Parathyroid adenoma (tissue), 2 donors: ENCODE measurements at regions not wholly inside any gene's neighbourhood (a gene's known extent, or its start where the extent isn't known, plus 50 kb on each side); places are given as distances from the start of the nearest gene placed in this dataset.

Experiments
- H2AFZ ChIP-seq: fragments of 300-600 bp; sonication (generic); one replicate; pipeline ENCODE4 v1.7.0; 2017; ENCODE audit warnings: antibody characterized with exemption, mild to moderate bottlenecking
- H3K27ac ChIP-seq: fragments of 300-600 bp; sonication (generic); one replicate; pipeline ENCODE4 v1.7.0; 2017
- H3K27me3 ChIP-seq: fragments of 300-600 bp; sonication (generic); one replicate; pipeline ENCODE4 v1.7.0; 2017; ENCODE audit warnings: low read length; ENCODE audit not compliant: control insufficient read depth, insufficient read depth
- H3K36me3 ChIP-seq: fragments of 300-600 bp; sonication (generic); one replicate; pipeline ENCODE4 v1.7.0; 2017; ENCODE audit warnings: low read length; ENCODE audit not compliant: control insufficient read depth, insufficient read depth
- H3K4me1 ChIP-seq: fragments of 300-600 bp; sonication (generic); one replicate; pipeline ENCODE4 v1.7.0; 2017; ENCODE audit warnings: control low read depth
- H3K4me2 ChIP-seq: fragments of 300-600 bp; sonication (generic); one replicate; pipeline ENCODE4 v1.7.0; 2017; ENCODE audit warnings: low read length
- H3K4me3 ChIP-seq: fragments of 300-600 bp; sonication (generic); one replicate; pipeline ENCODE4 v1.7.0; 2017; ENCODE audit warnings: low read depth, low read length
- H3K79me2 ChIP-seq: fragments of 300-600 bp; sonication (generic); one replicate; pipeline ENCODE4 v1.7.0; 2017; ENCODE audit warnings: control low read depth
- H3K9ac ChIP-seq: fragments of 300-600 bp; sonication (generic); one replicate; pipeline ENCODE4 v1.7.0; 2017; ENCODE audit warnings: mild to moderate bottlenecking
- H3K9me3 ChIP-seq: fragments of 300-600 bp; sonication (generic); one replicate; pipeline ENCODE4 v1.7.0; 2017; ENCODE audit warnings: low read length; ENCODE audit not compliant: control insufficient read depth
- TF ChIP-seq, protein P1 (sequence below): fragments of 300-600 bp; sonication (generic); IDR thresholded peaks from one replicate; pipeline ENCODE4 v1.7.0; 2017; ENCODE audit warnings: antibody characterized with exemption, mild to moderate bottlenecking
- donor health status: primary hyperparathyroidism.

DNA sequence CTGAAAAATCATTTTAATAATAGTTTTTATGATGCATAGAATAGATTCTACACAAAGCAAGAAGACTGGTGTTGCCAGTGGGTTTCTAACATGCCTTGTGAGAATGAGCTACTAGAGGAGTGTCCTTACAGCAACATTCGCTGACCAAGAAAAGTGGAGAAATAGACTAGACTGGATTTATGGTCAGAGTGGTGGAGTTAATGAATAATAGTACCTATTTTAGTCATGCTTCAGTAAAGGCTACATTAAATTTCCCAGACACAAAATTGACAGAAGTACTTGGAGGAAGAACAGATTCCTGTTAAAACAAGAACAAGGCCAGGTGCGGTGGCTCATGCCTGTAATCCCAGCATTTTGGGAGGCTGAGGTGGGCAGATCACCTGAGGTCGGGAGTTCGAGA is 539.2 kb downstream of the ETS1 start:
- H3K9ac ChIP-seq, result no peak overlapping the region
- no peaks in the 10 kb centered on the region for H3K79me2 ChIP-seq
- no peak overlapping the region for H3K4me2 ChIP-seq
- no peaks in the 10 kb centered on the region for H3K27me3 ChIP-seq
- no peak overlapping the region for H2AFZ ChIP-seq
- no peaks in the 10 kb centered on the region for H3K9me3 ChIP-seq
- no peaks in the 10 kb centered on the region for H3K4me1 ChIP-seq
- TF ChIP-seq, protein P1, sequence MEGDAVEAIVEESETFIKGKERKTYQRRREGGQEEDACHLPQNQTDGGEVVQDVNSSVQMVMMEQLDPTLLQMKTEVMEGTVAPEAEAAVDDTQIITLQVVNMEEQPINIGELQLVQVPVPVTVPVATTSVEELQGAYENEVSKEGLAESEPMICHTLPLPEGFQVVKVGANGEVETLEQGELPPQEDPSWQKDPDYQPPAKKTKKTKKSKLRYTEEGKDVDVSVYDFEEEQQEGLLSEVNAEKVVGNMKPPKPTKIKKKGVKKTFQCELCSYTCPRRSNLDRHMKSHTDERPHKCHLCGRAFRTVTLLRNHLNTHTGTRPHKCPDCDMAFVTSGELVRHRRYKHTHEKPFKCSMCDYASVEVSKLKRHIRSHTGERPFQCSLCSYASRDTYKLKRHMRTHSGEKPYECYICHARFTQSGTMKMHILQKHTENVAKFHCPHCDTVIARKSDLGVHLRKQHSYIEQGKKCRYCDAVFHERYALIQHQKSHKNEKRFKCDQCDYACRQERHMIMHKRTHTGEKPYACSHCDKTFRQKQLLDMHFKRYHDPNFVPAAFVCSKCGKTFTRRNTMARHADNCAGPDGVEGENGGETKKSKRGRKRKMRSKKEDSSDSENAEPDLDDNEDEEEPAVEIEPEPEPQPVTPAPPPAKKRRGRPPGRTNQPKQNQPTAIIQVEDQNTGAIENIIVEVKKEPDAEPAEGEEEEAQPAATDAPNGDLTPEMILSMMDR, result no peak
- H3K36me3 ChIP-seq, result no peaks in the 10 kb centered on the region
- no peak overlapping the region for H3K27ac ChIP-seq
- H3K4me3 ChIP-seq, result no peak overlapping the region

DNA sequence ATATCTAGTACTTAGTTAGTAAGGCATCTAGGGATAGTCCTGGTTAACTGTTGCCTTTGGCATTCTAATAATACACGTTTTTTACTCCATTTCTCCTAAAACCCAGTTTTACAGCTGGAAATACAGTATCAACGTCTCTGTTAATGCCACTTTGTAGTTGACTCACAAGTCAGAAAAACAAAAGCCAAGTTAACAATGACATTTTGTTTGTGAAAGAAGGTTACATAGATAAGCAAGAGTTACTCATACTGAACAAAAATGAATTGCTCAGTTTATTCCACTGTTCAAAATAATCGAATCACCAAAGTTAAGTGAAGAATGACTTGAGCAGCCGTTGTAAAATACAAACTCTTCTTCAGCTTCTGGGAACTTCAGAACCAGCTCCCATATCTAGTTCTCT is 540.3 kb downstream of the ETS1 start:
- TF ChIP-seq, protein P1, result no peak
- no peak overlapping the region for H3K4me2 ChIP-seq
- H3K36me3 ChIP-seq, result no peaks in the 10 kb centered on the region
- no peak overlapping the region for H3K27ac ChIP-seq
- no peaks in the 10 kb centered on the region for H3K4me1 ChIP-seq
- H3K9me3 ChIP-seq, result no peaks in the 10 kb centered on the region
- no peak overlapping the region for H3K9ac ChIP-seq
- no peak overlapping the region for H2AFZ ChIP-seq
- H3K4me3 ChIP-seq, result no peak overlapping the region
- H3K27me3 ChIP-seq, result no peaks in the 10 kb centered on the region
- H3K79me2 ChIP-seq, result no peaks in the 10 kb centered on the region

DNA sequence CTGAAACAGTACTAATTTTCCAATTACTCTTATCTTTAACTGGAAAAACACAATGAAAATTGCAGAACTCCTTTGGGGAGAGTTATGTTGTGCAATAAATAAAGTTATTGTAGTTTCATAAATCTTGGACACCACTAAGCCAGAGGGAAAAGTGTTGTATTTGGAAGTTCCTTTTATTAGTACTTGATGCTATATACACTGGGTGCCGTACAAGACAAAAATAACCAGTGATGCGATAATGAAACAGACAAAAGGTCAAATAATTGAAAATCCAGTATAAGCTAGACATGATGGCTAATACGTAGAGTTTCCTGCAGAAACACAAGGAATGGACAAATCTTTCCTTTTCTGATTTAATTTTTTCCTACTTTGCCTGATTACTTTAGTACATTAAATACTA is 541.1 kb downstream of the ETS1 start:
- no peak overlapping the region for H3K9ac ChIP-seq
- H3K27ac ChIP-seq, result no peak overlapping the region
- H3K27me3 ChIP-seq, result no peaks in the 10 kb centered on the region
- H3K9me3 ChIP-seq, result no peaks in the 10 kb centered on the region
- TF ChIP-seq, protein P1, result no peak
- no peak overlapping the region for H2AFZ ChIP-seq
- no peaks in the 10 kb centered on the region for H3K79me2 ChIP-seq
- H3K36me3 ChIP-seq, result no peaks in the 10 kb centered on the region
- no peak overlapping the region for H3K4me3 ChIP-seq
- no peaks in the 10 kb centered on the region for H3K4me1 ChIP-seq
- no peak overlapping the region for H3K4me2 ChIP-seq

DNA sequence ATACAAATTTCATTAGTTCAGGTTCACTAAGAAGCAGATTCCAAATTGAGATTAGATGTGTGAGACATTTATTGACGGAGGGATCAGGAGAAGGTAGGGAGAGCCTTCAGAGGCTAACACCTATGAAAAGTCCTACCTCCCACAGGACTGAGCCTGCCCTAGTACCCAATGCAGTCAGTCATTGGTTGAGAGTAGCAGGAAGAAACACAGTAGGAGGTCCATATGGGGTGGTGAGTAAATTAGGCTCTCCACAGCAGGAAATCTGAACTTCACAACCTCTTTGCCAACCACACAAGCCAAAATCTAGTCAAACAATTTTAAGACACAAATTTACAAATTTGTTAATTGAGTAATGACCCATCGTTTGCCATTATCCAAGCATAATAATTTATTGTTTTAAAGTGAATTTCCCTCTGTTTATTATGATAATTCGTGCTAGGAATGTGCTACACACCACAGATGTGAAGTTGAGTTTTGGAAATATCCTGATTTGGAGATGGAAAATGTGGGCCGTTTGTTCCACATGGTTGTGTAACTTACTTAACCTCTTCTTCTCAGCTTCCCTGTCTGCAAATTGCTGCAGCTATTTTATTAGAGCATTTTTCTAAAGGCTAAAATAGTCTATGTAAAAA is 542.1 kb downstream of the ETS1 start:
- no peaks in the 10 kb centered on the region for H3K79me2 ChIP-seq
- H3K36me3 ChIP-seq, result no peaks in the 10 kb centered on the region
- H3K27ac ChIP-seq, result no peak overlapping the region
- no peaks in the 10 kb centered on the region for H3K27me3 ChIP-seq
- H3K4me3 ChIP-seq, result no peak overlapping the region
- H2AFZ ChIP-seq, result no peak overlapping the region
- H3K9me3 ChIP-seq, result no peaks in the 10 kb centered on the region
- no peak overlapping the region for H3K9ac ChIP-seq
- H3K4me1 ChIP-seq, result no peaks in the 10 kb centered on the region
- TF ChIP-seq, protein P1, result no peak
- H3K4me2 ChIP-seq, result no peak overlapping the region

DNA sequence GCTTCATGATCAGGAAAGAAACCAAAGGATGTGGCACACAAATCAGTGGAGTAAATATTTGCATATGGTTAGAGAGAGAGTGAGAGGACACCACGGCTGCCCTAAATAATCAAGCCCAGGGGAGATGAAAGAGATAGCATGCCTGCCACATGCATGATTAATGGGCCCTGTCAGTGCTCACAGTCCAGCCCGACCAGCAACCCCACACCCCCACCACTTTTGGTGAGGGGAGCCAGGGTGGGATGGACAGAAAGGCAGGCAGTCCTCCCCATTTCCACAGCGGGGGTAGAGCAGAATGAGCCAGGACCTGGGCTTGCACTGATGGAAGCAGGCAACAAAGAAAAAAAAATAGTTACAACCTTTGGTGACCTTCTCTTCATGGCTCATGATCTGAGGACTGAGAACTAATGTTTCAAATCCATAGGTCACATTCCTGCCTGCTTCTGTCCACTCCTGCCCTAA is 545.0 kb downstream of the ETS1 start:
- Histone ChIP-seq H3K79me2 (no peaks in the 10 kb centered on the region), H3K27me3 (no peaks in the 10 kb centered on the region), H3K4me2 (no peak overlapping the region), H3K4me3 (no peak overlapping the region), H3K9me3 (no peaks in the 10 kb centered on the region), H3K27ac (no peak overlapping the region), H3K36me3 (no peaks in the 10 kb centered on the region), H2AFZ (no peak overlapping the region), H3K4me1 (no peaks in the 10 kb centered on the region), H3K9ac (no peak overlapping the region)
- TF ChIP-seq, protein P1, result no peak
